Left lung (tissue), 4 donors: ENCODE measurements at regions not wholly inside any gene's neighbourhood (a gene's known extent, or its start where the extent isn't known, plus 50 kb on each side); places are given as distances from the start of the nearest gene placed in this dataset.

ENCODE experiments used
- ATAC-seq: fragments of 200-7000 bp; cut with Tn5 transposase; one replicate; pipeline ENCODE4 v1.9.1; 2020; ENCODE audit warnings: moderate library complexity
- DNase-seq, 4 donors: peaks; one replicate each; pipeline ENCODE4 v3.0.0-alpha.2; 2013 to 2020
- H3K27ac ChIP-seq, 2 donors: fragments of 200-600 bp; sonication (generic) in 1 of 2; one replicate each; pipeline versions ENCODE4 v1.5.0 to v1.8.0; 2020 to 2021
- H3K27me3 ChIP-seq, 2 donors: fragments of 200-600 bp; sonication (generic) in 1 of 2; one replicate each; pipeline versions ENCODE4 v1.5.0 to v1.8.0; 2020 to 2021
- H3K36me3 ChIP-seq, 2 donors: fragments of 200-600 bp; sonication (generic) in 1 of 2; one replicate each; pipeline versions ENCODE4 v1.5.0 to v1.8.0; 2020 to 2021
- H3K4me1 ChIP-seq, 2 donors: fragments of 200-600 bp; one replicate each; pipeline ENCODE4 v1.8.0; 2021
- H3K4me3 ChIP-seq, 2 donors: fragments of 200-600 bp; sonication (generic) in 1 of 2; one replicate each; pipeline versions ENCODE4 v1.5.0 to v1.8.0; 2020 to 2021; ENCODE audit warnings: mild to moderate bottlenecking in 1 of 2
- H3K9me3 ChIP-seq, 2 donors: fragments of 200-600 bp; sonication (generic) in 1 of 2; one replicate each; pipeline versions ENCODE4 v1.5.0 to v1.8.0; 2020 to 2021
- intact Hi-C, 2 donors: fragments of 100-400 bp; cut with DNase I; formaldehyde crosslinking; loops; one replicate each; pipeline versions ENCODE4 v1.11.2 to v1.14.2; 2022
- TF ChIP-seq, protein P1 (sequence below), 2 donors: fragments of 200-600 bp; sonication (generic) in 1 of 2; IDR thresholded peaks; one replicate each; pipeline versions ENCODE4 v1.5.0 to v1.8.0; 2021; ENCODE audit warnings: antibody characterized with exemption in 2 of 2
- donor health status: DM: no; HTN: yes; CAD: no.
- donor health status: DM: no; HTN: no; CAD: no.

DNA sequence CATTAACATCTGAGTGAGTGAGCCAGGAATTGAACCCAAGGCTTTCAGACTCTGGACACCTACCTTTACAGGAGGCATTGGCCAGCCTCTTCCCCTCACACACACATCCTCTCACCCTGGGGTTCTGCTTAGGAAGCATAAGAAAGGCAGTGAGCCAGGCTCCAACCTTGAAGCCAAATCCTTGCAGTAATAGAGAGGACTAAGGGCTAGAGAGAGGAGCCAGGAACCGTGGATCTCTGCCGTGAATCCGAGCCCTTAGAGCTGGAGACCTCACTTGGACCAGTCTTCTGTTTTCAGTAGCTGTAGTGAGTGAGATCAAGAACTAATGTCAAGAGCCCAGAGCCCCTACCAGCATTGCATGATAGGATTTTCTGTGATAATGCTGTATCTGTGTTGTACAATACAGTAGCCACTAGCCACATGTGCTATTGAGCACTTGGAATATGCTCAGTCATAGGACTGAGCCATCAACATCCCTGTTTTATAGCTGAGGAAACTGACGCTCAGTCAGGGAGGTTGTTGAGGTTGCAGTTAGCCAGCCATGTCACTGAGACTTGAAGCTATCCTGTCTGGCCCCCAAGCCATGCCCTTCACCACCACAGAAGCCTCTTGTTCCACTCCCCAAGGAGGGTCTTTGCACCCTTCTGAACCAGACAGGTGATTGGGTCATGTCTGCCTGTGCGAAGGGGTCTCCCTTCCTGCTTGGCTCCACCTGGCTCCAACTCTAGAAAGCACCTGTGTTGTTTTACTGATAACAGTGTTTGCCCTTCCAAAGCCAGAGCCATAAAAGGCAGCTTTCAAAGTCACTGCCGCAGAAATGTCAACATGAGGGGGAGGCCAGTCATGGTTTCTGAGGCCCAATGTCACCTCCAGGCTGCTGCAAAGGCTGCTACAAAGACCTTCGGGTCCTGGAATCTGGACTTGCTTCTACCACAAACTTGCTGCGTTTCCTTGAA, 101.1 kb upstream of the JUN start:
- Histone ChIP-seq H3K4me3 (no peak overlapping the region), H3K9me3 (no peaks in the 10 kb centered on the region), H3K4me1 (peaks cover 19 to 82% of the 10 kb centered on the region in 2 donors), H3K27ac (peak overlapping the region; percentile 57 to 96), H3K36me3 (no peaks in the 10 kb centered on the region), H3K27me3 (no peaks in the 10 kb centered on the region)
- TF ChIP-seq, protein P1, sequence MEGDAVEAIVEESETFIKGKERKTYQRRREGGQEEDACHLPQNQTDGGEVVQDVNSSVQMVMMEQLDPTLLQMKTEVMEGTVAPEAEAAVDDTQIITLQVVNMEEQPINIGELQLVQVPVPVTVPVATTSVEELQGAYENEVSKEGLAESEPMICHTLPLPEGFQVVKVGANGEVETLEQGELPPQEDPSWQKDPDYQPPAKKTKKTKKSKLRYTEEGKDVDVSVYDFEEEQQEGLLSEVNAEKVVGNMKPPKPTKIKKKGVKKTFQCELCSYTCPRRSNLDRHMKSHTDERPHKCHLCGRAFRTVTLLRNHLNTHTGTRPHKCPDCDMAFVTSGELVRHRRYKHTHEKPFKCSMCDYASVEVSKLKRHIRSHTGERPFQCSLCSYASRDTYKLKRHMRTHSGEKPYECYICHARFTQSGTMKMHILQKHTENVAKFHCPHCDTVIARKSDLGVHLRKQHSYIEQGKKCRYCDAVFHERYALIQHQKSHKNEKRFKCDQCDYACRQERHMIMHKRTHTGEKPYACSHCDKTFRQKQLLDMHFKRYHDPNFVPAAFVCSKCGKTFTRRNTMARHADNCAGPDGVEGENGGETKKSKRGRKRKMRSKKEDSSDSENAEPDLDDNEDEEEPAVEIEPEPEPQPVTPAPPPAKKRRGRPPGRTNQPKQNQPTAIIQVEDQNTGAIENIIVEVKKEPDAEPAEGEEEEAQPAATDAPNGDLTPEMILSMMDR (IDR thresholded peaks at IDR 0.05): no peak
- peak in 1 of 4 donors; percentile 85 for DNase-seq
- peak; percentile 79 for ATAC-seq
- intact Hi-C loops: no loop called here

DNA sequence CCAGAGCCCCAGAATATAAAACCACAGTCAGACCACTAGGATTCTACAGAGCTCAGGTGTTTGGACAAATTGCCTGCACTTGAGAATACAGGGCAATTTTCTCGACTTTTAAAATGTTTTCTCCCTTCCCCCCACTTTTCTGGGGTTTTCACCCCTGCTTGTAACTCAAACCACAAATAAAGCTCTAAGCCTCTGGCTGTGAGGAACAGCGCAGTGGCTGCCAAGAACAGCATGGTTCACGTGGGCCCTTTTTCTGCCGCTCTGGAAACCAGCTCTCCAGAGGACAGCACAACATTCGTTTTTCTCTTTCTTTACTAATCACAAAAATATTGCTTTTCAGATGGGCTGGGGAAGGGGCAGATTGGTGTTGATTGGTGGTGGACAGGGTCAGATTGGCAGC, 102.2 kb upstream of the JUN start:
- peak overlapping the region; percentile 46 to 96 for H3K27ac ChIP-seq
- intact Hi-C loops: no loop called here
- ATAC-seq (peak; percentile 56), DNase-seq (no peak)
- no peak overlapping the region for H3K4me3 ChIP-seq
- peaks cover 19 to 81% of the 10 kb centered on the region in 2 donors for H3K4me1 ChIP-seq
- no peaks in the 10 kb centered on the region for H3K36me3 ChIP-seq
- H3K9me3 ChIP-seq: no peaks in the 10 kb centered on the region
- TF ChIP-seq, protein P1 (IDR thresholded peaks at IDR 0.05): no peak
- no peaks in the 10 kb centered on the region for H3K27me3 ChIP-seq

DNA sequence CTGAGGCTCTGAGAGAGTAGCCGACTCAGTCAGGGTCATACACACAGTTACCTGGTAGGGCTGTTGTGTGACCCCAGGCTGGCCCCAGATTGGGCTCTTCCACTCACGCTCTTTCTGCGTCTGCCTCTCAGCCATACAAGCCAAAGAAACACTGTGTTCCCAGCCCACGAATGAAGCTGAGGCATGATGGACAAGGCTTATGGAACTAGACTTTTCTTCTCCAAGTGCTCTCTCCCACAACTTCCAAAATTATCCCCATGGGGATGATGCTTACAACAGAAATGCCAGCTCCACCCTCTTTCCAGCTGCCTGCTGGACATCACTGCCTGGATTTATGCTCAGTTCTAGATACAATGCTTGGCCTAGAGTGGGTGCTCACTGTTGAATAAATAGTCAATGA, 102.8 kb upstream of the JUN start:
- no peak overlapping the region for H3K4me3 ChIP-seq
- no peak for ATAC-seq
- intact Hi-C loops: no loop called here
- peak overlapping the region in 1 of 2 donors; percentile 96 for H3K27ac ChIP-seq
- TF ChIP-seq, protein P1 (IDR thresholded peaks at IDR 0.05): no peak
- H3K4me1 ChIP-seq: peaks cover 19 to 75% of the 10 kb centered on the region in 2 donors
- no peaks in the 10 kb centered on the region for H3K27me3 ChIP-seq
- H3K9me3 ChIP-seq: no peaks in the 10 kb centered on the region
- DNase-seq: no peak
- H3K36me3 ChIP-seq: no peaks in the 10 kb centered on the region

DNA sequence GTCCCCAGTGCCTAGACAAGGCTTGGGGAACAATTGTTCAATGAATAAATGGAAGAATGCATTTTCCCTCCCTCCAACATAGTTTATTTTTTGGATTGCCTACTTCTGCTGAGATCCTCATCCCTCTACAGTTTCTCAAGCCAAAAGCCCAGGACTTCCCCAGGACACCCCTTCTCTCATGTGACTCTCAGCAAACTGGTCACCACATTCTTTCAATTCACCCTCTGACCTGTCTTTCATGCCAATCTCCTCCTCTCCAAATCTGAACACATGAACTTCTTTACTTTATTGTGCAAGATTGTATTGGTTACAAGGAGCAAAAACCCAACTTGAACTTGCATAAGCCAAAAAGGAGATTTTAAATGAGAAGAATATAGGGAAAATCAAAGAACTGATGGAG, 103.2 kb upstream of the JUN start:
- DNase-seq (no peak), ATAC-seq (no peak)
- no peaks in the 10 kb centered on the region for H3K36me3 ChIP-seq
- H3K27ac ChIP-seq: peak overlapping the region in 1 of 2 donors; percentile 96
- peaks cover 19 to 71% of the 10 kb centered on the region in 2 donors for H3K4me1 ChIP-seq
- no peak overlapping the region for H3K4me3 ChIP-seq
- no peaks in the 10 kb centered on the region for H3K27me3 ChIP-seq
- no peaks in the 10 kb centered on the region for H3K9me3 ChIP-seq
- TF ChIP-seq, protein P1 (IDR thresholded peaks at IDR 0.05): no peak
- intact Hi-C loops: no loop called here

DNA sequence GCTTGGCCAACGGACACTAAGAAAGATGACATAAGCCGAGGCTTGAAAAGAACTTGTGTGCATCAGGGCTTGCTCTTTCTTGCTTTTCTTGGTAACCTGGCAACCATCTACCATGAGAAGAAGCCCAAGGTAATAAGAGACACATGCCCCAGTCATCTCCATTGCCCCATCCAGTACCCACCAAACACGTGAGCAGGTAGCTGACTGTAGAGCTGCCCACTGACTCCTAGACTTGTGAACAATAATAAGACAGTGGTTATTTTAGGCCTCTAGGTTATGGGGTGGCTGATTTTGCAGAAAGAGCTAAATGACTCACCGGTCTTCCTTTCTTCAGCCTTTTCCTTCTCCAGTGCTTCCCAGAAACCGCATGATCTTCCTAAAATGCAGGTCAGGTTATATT, 105.0 kb upstream of the JUN start:
- Histone ChIP-seq H3K27me3 (no peaks in the 10 kb centered on the region), H3K36me3 (no peaks in the 10 kb centered on the region), H3K9me3 (no peaks in the 10 kb centered on the region), H3K4me3 (no peak overlapping the region), H3K4me1 (peaks cover 21 to 67% of the 10 kb centered on the region in 2 donors), H3K27ac (no peak overlapping the region)
- intact Hi-C loops: no loop called here
- TF ChIP-seq, protein P1 (IDR thresholded peaks at IDR 0.05): no peak
- DNase-seq: no peak
- ATAC-seq: no peak
